Common myeloid progenitor, CD34-positive (primary cell): ENCODE measurements at regions not wholly inside any gene's neighbourhood (a gene's known extent, or its start where the extent isn't known, plus 50 kb on each side); places are given as distances from the start of the nearest gene placed in this dataset.
"Not testable (repeated sequence)": the region's sequence is repeated elsewhere in the genome, so short reads cannot be mapped to it uniquely, and the experiment has no call there.

Source experiments
- CTCF ChIA-PET: fragments of 350-600 bp; sonication (Branson Sonifier 250); formaldehyde crosslinking; loops from one replicate; lab custom pipeline; 2021; ENCODE audit warnings: antibody characterized with exemption; lab: Charles Lee
- POLR2A ChIA-PET: fragments of 350-600 bp; sonication (Branson Sonifier 250); formaldehyde crosslinking; loops from one replicate; lab custom pipeline; 2021; ENCODE audit warnings: antibody characterized with exemption; lab: Charles Lee
- DNase-seq, 3 donors: peaks; one replicate each; pipeline versions ENCODE4 v3.0.0 to v3.0.0-alpha.2; 2013
- H3K27ac ChIP-seq, 2 experiments: 1 replicate in 1 of 2; 2 replicates in 1 of 2; pipeline ENCODE4 v1.7.0; 2013; ENCODE audit warnings: inconsistent platforms in 2 of 2, low read length in 2 of 2, mild to moderate bottlenecking in 2 of 2, low read depth in 1 of 2, moderate library complexity in 1 of 2; ENCODE audit not compliant: severe bottlenecking in 2 of 2, insufficient read depth in 1 of 2, poor library complexity in 1 of 2
- H3K27me3 ChIP-seq, 5 experiments: replicated peaks in 2 of 5; 1 replicate in 3 of 5; 2 replicates in 2 of 5; pipeline versions ENCODE4 v1.6.1 to v1.7.0; 2013; ENCODE audit warnings: low read length in 4 of 5, mild to moderate bottlenecking in 2 of 5, moderate library complexity in 2 of 5, inconsistent platforms in 1 of 5; ENCODE audit not compliant: insufficient read depth in 5 of 5, control insufficient read depth in 4 of 5
- H3K36me3 ChIP-seq, 4 experiments: 1 replicate in 2 of 4; 2 replicates in 2 of 4; pipeline versions ENCODE4 v1.6.1 to v1.7.0; 2013; ENCODE audit warnings: low read length in 3 of 4, control low read depth in 1 of 4, mild to moderate bottlenecking in 1 of 4; ENCODE audit not compliant: control insufficient read depth in 4 of 4, insufficient read depth in 4 of 4
- H3K4me1 ChIP-seq, 4 experiments: 1 replicate in 3 of 4; 2 replicates in 1 of 4; pipeline versions ENCODE4 v1.6.1 to v1.7.1; 2013; ENCODE audit warnings: low read length in 3 of 4, mild to moderate bottlenecking in 3 of 4, control low read depth in 1 of 4, inconsistent platforms in 1 of 4, moderate library complexity in 1 of 4; ENCODE audit not compliant: control insufficient read depth in 4 of 4, insufficient read depth in 4 of 4; ENCODE audit errors: control extremely low read depth in 1 of 4
- H3K4me3 ChIP-seq, 7 experiments: 1 replicate in 4 of 7; 2 replicates in 3 of 7; pipeline versions ENCODE4 v1.5.1 to v1.7.0; 2013; ENCODE audit warnings: mild to moderate bottlenecking in 7 of 7, low read length in 6 of 7, moderate library complexity in 6 of 7, inconsistent platforms in 2 of 7, low read depth in 2 of 7, control low read depth in 1 of 7; ENCODE audit not compliant: insufficient read depth in 4 of 7, control insufficient read depth in 1 of 7; ENCODE audit errors: extremely low read depth in 1 of 7
- H3K9me3 ChIP-seq, 5 experiments: 1 replicate in 4 of 5; 2 replicates in 1 of 5; pipeline versions ENCODE4 v1.6.1 to v1.7.1; 2013; ENCODE audit warnings: low read length in 4 of 5, mild to moderate bottlenecking in 2 of 5, inconsistent platforms in 1 of 5, low read depth in 1 of 5, moderate library complexity in 1 of 5; ENCODE audit not compliant: control insufficient read depth in 4 of 5, insufficient read depth in 2 of 5; ENCODE audit errors: control extremely low read depth in 1 of 5
- WGBS: methylation state at CpG from one replicate; pipeline ENCODE4 v1.1.5; 2013; ENCODE audit not compliant: insufficient coverage; 5-methylcytosine and 5-hydroxymethylcytosine counted together

- H3K4me3 ChIP-seq: no peak overlapping the region
- CTCF ChIA-PET: no interaction called here
- H3K4me1 ChIP-seq: no peaks in the 10 kb centered on the region
- no peak overlapping the region for H3K27ac ChIP-seq
- H3K27me3 ChIP-seq: peaks cover 0 to 2% (median 0%) of the 10 kb centered on the region in 5 experiments
- 88% methylated on average over 6 of the region's 6 CpGs for WGBS
- H3K9me3 ChIP-seq: peaks cover 0 to 4% (median 0%) of the 10 kb centered on the region in 5 experiments
- no peaks in the 10 kb centered on the region for H3K36me3 ChIP-seq
- POLR2A ChIA-PET: no interaction called here
- DNase-seq: no peak
These were observed 176.2 kb upstream of the TPM1 start for GRCh38 chr15:62866366-62866765.

- POLR2A ChIA-PET: no interaction called here
- 93% methylated on average over 4 of the region's 4 CpGs for WGBS
- Histone ChIP-seq H3K4me3 (no peak overlapping the region), H3K27ac (no peak overlapping the region), H3K9me3 (peaks cover 0 to 4% (median 0%) of the 10 kb centered on the region in 5 experiments), H3K27me3 (peaks cover 0 to 2% (median 0%) of the 10 kb centered on the region in 5 experiments), H3K36me3 (no peaks in the 10 kb centered on the region), H3K4me1 (no peaks in the 10 kb centered on the region)
- CTCF ChIA-PET: no interaction called here
- no peak for DNase-seq
These were observed 174.7 kb upstream of the TPM1 start for GRCh38 chr15:62867844-62868243.

DNA sequence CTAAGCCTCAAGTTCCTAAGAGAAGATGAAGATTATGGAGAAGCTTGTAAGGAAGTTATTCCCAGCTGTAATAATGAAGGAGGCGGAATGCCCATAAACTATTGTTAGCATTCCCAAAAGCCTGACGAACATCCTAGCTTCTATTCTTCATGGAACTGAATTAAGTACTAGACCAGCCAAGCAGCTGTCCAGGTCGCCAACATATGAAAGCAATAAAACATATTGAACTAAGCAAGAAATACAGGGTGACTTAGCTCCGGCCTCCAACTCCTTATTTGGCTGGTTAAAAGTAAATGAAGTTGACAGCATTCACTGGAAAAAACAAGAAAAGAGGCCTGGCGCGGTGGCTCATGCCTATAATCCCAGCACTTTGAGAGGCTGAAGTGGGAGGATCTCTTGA, 174.0 kb upstream of the TPM1 start:
- Histone ChIP-seq H3K36me3 (no peaks in the 10 kb centered on the region), H3K27me3 (peaks cover 0 to 2% (median 0%) of the 10 kb centered on the region in 5 experiments), H3K27ac (no peak overlapping the region), H3K4me3 (no peak overlapping the region), H3K4me1 (no peaks in the 10 kb centered on the region), H3K9me3 (peaks cover 0 to 4% (median 0%) of the 10 kb centered on the region in 5 experiments)
- ChIA-PET POLR2A (no interaction called here), CTCF (no interaction called here)
- DNase-seq: no peak
- 100% methylated on average over 6 of the region's 6 CpGs for WGBS

DNA sequence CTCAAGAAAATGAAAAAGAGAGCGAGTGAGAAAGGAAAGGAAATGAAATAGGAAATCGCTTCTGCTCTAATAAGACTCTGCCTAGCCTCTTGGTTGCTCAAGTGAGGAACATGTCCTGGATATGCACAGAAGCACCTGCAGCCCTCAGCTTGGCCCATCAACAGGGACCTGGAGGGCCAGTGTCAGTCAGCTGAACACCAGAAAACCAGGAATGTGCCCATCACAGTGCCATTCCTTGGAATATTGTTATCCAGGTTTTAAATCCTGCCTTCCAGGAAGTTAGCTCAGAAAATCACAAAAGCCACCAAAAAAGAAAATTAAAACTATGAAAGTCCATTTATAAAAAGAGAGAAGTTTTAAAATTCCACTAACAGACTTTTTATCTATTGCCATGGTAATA, 173.4 kb upstream of the TPM1 start:
- ChIA-PET POLR2A (no interaction called here), CTCF (no interaction called here)

GRCh38 chr15:62870216-62870615, 172.3 kb upstream of the TPM1 start:
- Histone ChIP-seq H3K27me3 (peaks cover 0 to 2% (median 0%) of the 10 kb centered on the region in 5 experiments), H3K4me1 (no peaks in the 10 kb centered on the region), H3K36me3 (no peaks in the 10 kb centered on the region), H3K9me3 (peaks cover 0 to 4% (median 0%) of the 10 kb centered on the region in 5 experiments), H3K27ac (no peak overlapping the region), H3K4me3 (no peak overlapping the region)
- no CpG with 5 or more reads among the region's 2 CpGs for WGBS
- DNase-seq: no peak
- ChIA-PET CTCF (no interaction called here), POLR2A (no interaction called here)

More for the DNA sequence above, 173.4 kb upstream of the TPM1 start:
- DNase-seq: no peak
- WGBS: 87% methylated on average over 2 of the region's 2 CpGs
- Histone ChIP-seq H3K4me1 (no peaks in the 10 kb centered on the region), H3K9me3 (peaks cover 0 to 4% (median 0%) of the 10 kb centered on the region in 5 experiments), H3K36me3 (no peaks in the 10 kb centered on the region), H3K4me3 (no peak overlapping the region), H3K27ac (no peak overlapping the region), H3K27me3 (peaks cover 0 to 2% (median 0%) of the 10 kb centered on the region in 5 experiments)

DNA sequence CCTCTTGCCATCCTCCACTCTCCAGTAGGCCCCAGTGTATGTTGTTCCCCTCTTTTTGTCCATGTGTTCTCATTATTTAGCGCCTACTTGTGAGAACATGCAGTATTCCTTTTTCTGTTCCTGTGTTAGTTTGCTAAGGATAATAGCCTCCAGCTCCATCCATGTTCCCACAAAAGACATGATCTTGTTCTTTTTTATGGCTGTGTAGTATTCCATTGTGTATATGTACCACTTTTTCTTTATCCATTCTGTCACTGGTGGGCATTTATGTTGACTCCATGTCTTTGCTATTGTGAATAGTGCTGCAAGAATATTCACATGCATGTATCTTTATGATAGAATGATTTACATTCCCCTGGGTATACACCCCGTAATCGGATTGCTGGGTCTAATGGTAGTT, 171.8 kb upstream of the TPM1 start:
- WGBS: no CpG with 5 or more reads among the region's 3 CpGs
- POLR2A ChIA-PET, CTCF ChIA-PET: not testable (repeated sequence)

GRCh38 chr15:62873203-62873602, 169.3 kb upstream of the TPM1 start:
- Histone ChIP-seq H3K27me3 (no peaks in the 10 kb centered on the region), H3K4me3 (no peak overlapping the region), H3K36me3 (no peaks in the 10 kb centered on the region), H3K9me3 (peaks cover 0 to 4% (median 0%) of the 10 kb centered on the region in 5 experiments), H3K27ac (no peak overlapping the region), H3K4me1 (no peaks in the 10 kb centered on the region)
- CTCF ChIA-PET: no interaction called here
- 100% methylated on average over 4 of the region's 5 CpGs for WGBS
- POLR2A ChIA-PET: no interaction called here
- no peak for DNase-seq

More for the DNA sequence above, 171.8 kb upstream of the TPM1 start:
- H3K4me1 ChIP-seq, H3K36me3 ChIP-seq, H3K9me3 ChIP-seq, H3K27ac ChIP-seq, H3K27me3 ChIP-seq, DNase-seq, H3K4me3 ChIP-seq: not testable (repeated sequence)
